ENCODE measurements at regions not wholly inside any gene's neighbourhood (a gene's known extent, or its start where the extent isn't known, plus 50 kb on each side); places are given as distances from the start of the nearest gene placed in this dataset.

- H2AFZ ChIP-seq (ENCODE audit: low read length): no peak overlapping the region
- ChIA-PET CTCF (ENCODE audit: unreplicated experiment) (no interaction called here), POLR2A (no interaction called here)
- no peaks in the 10 kb centered on the region for H3K79me2 ChIP-seq (ENCODE audit: insufficient read depth, low read depth, low read length)
- no peak overlapping the region for H3K4me2 ChIP-seq (ENCODE audit: low read length)
- H3K27ac ChIP-seq (ENCODE audit: low read depth, low read length, poor library complexity, severe bottlenecking): no peak overlapping the region
- no peaks in the 10 kb centered on the region for H4K20me1 ChIP-seq (ENCODE audit: insufficient read depth, low read length)
- no peak for DNase-seq (ENCODE audit: low spot score)
- BruUV-seq (replicated peaks): no TSS peak
- H3K4me1 ChIP-seq (ENCODE audit: insufficient read depth, low read length, poor library complexity, severe bottlenecking): no peaks in the 10 kb centered on the region
- H3K9me2 ChIP-seq (ENCODE audit: insufficient read depth, low read length): no peaks in the 10 kb centered on the region
- TF ChIP-seq CTCF (conservative IDR thresholded peaks at IDR 0.05; ENCODE audit: low read length): no peak
- no peak for TF ChIP-seq EZH2phosphoT487 (IDR thresholded peaks at IDR 0.05; ENCODE audit: borderline replicate concordance, low read depth, low read length)
- no peaks in the 10 kb centered on the region for H3K36me3 ChIP-seq (ENCODE audit: insufficient read depth, low read length)
- no peak overlapping the region for H3K4me3 ChIP-seq (ENCODE audit: low read depth, low read length, poor library complexity, severe bottlenecking)
- H3K9me3 ChIP-seq (ENCODE audit: low read length): no peaks in the 10 kb centered on the region
- intact Hi-C loops (cut with micrococcal nuclease; ENCODE audit: unreplicated experiment): no loop called here
Measured at GRCh38 chr3:81279481-81280379, 481.7 kb downstream of the GBE1 start.

- H3K4me1 ChIP-seq (ENCODE audit: insufficient read depth, low read length, poor library complexity, severe bottlenecking): no peaks in the 10 kb centered on the region
- BruUV-seq (replicated peaks): no TSS peak
- H3K27ac ChIP-seq (ENCODE audit: low read depth, low read length, poor library complexity, severe bottlenecking): no peak overlapping the region
- ChIA-PET CTCF (ENCODE audit: unreplicated experiment) (no interaction called here), POLR2A (interaction anchor here (0.6 to 0.7 kb wide), 2 partner anchors 12 to 55 kb away, joined by 3 to 4 read pairs; no protein-coding TSS in a partner anchor)
- no peak overlapping the region for H2AFZ ChIP-seq (ENCODE audit: low read length)
- H3K36me3 ChIP-seq (ENCODE audit: insufficient read depth, low read length): no peaks in the 10 kb centered on the region
- intact Hi-C loops (cut with micrococcal nuclease; ENCODE audit: unreplicated experiment): no loop called here
- no peaks in the 10 kb centered on the region for H4K20me1 ChIP-seq (ENCODE audit: insufficient read depth, low read length)
- H3K9me3 ChIP-seq (ENCODE audit: low read length): no peaks in the 10 kb centered on the region
- no peaks in the 10 kb centered on the region for H3K9me2 ChIP-seq (ENCODE audit: insufficient read depth, low read length)
- no peak for DNase-seq (ENCODE audit: low spot score)
- TF ChIP-seq CTCF (conservative IDR thresholded peaks at IDR 0.05; ENCODE audit: low read length): no peak
- TF ChIP-seq EZH2phosphoT487 (IDR thresholded peaks at IDR 0.05; ENCODE audit: borderline replicate concordance, low read depth, low read length): no peak
- no peaks in the 10 kb centered on the region for H3K79me2 ChIP-seq (ENCODE audit: insufficient read depth, low read depth, low read length)
- H3K4me2 ChIP-seq (ENCODE audit: low read length): no peak overlapping the region
- no peak overlapping the region for H3K4me3 ChIP-seq (ENCODE audit: low read depth, low read length, poor library complexity, severe bottlenecking)
Measured at GRCh38 chr3:81277853-81278252, 483.6 kb downstream of the GBE1 start.

GRCh38 chr3:81274671-81275070, 486.8 kb downstream of the GBE1 start:
- ChIA-PET CTCF (ENCODE audit: unreplicated experiment) (no interaction called here), POLR2A (no interaction called here)
- H4K20me1 ChIP-seq (ENCODE audit: insufficient read depth, low read length): no peaks in the 10 kb centered on the region
- H3K4me1 ChIP-seq (ENCODE audit: insufficient read depth, low read length, poor library complexity, severe bottlenecking): no peaks in the 10 kb centered on the region
- DNase-seq (ENCODE audit: low spot score): no peak
- TF ChIP-seq CTCF (conservative IDR thresholded peaks at IDR 0.05; ENCODE audit: low read length) (no peak), EZH2phosphoT487 (IDR thresholded peaks at IDR 0.05; ENCODE audit: borderline replicate concordance, low read depth, low read length) (no peak)
- H3K27ac ChIP-seq (ENCODE audit: low read depth, low read length, poor library complexity, severe bottlenecking): no peak overlapping the region
- H3K4me2 ChIP-seq (ENCODE audit: low read length): no peak overlapping the region
- no peaks in the 10 kb centered on the region for H3K9me2 ChIP-seq (ENCODE audit: insufficient read depth, low read length)
- H3K4me3 ChIP-seq (ENCODE audit: low read depth, low read length, poor library complexity, severe bottlenecking): no peak overlapping the region
- no peaks in the 10 kb centered on the region for H3K9me3 ChIP-seq (ENCODE audit: low read length)
- no peaks in the 10 kb centered on the region for H3K79me2 ChIP-seq (ENCODE audit: insufficient read depth, low read depth, low read length)
- no TSS peak for BruUV-seq (replicated peaks)
- H3K36me3 ChIP-seq (ENCODE audit: insufficient read depth, low read length): no peaks in the 10 kb centered on the region
- intact Hi-C loops (cut with micrococcal nuclease; ENCODE audit: unreplicated experiment): no loop called here
- no peak overlapping the region for H2AFZ ChIP-seq (ENCODE audit: low read length)
